HepG2 (cell line): ENCODE measurements at regions not wholly inside any gene's neighbourhood (a gene's known extent, or its start where the extent isn't known, plus 50 kb on each side); places are given as distances from the start of the nearest gene placed in this dataset.

ENCODE experiments used
- ATAC-seq: fragments of 200-7000 bp; cut with Tn5 transposase; 3 replicates; pipeline ENCODE4 v1.9.1; 2020; ENCODE audit warnings: mild to moderate bottlenecking, moderate library complexity
- BruUV-seq: library from RNA; stranded (reverse); fragments of 400-500 nt; replicated peaks from 2 replicates; lab custom pipeline; 2021; lab: Mats Ljungman, UMichigan
- CTCF ChIA-PET: fragments of 300-600 bp; formaldehyde crosslinking; extraction: SDS; loops from one replicate; lab custom pipeline; 2021; ENCODE audit warnings: low total read pairs, inconsistent platforms, low intra/inter-chr PET ratio; lab: Yijun Ruan, JAX
- POLR2A ChIA-PET: fragments of 350-600 bp; sonication (Branson Sonifier 250); formaldehyde crosslinking; loops from one replicate; lab custom pipeline; 2020; ENCODE audit warnings: antibody characterized with exemption, inconsistent platforms; lab: Yijun Ruan, JAX
- DNase-seq: peaks from one replicate; pipeline ENCODE4 v3.0.0-alpha.2; 2015; ENCODE audit warnings: low spot score
- FAIRE-seq: peaks from 3 replicates; lab custom pipeline; 2011; peaks lifted over from hg19 to GRCh38; lab: Jason Lieb, UNC
- H2AFZ ChIP-seq: one replicate; pipeline ENCODE4 v1.6.1; 2011; ENCODE audit warnings: low read length, inconsistent platforms
- H3K27ac ChIP-seq: fragments of 300-600 bp; 3 replicates; pipeline ENCODE4 v1.8.0; 2011; ENCODE audit warnings: mixed run types, mild to moderate bottlenecking, mixed read lengths, low read length, inconsistent platforms; ENCODE audit not compliant: insufficient read depth; ENCODE audit errors: extremely low read length
- H3K27me3 ChIP-seq, 2 experiments: fragments of 200-600 bp in 1 of 2; 2 replicates in 1 of 2; 3 replicates in 1 of 2; pipeline versions ENCODE4 v1.6.0 to v1.8.0; 2011; ENCODE audit warnings: low read length in 2 of 2, mild to moderate bottlenecking in 2 of 2, moderate library complexity in 2 of 2, inconsistent platforms in 1 of 2; ENCODE audit not compliant: insufficient read depth in 2 of 2, control insufficient read depth in 1 of 2
- H3K36me3 ChIP-seq, 2 experiments: fragments of 200-600 bp in 1 of 2; replicated peaks in 1 of 2; 2 replicates in 1 of 2; 3 replicates in 1 of 2; pipeline versions ENCODE4 v1.5.1 to v1.8.0; 2011; ENCODE audit warnings: low read length in 2 of 2, inconsistent platforms in 1 of 2; ENCODE audit not compliant: insufficient read depth in 2 of 2, control insufficient read depth in 1 of 2
- H3K4me1 ChIP-seq: 2 replicates; pipeline ENCODE4 v1.5.1; 2012; ENCODE audit warnings: low read length, inconsistent platforms; ENCODE audit not compliant: insufficient read depth
- H3K4me2 ChIP-seq: 2 replicates; pipeline ENCODE4 v1.6.0; 2011; ENCODE audit warnings: low read depth, low read length, inconsistent platforms
- H3K4me3 ChIP-seq, 3 experiments: fragments of 200-600 bp in 1 of 3; sonication (generic), shearing (Covaris generic) in 1 of 3; replicated peaks in 1 of 3; 2 replicates each; pipeline ENCODE4 v1.5.1; 2011 to 2016; ENCODE audit warnings: low read length in 3 of 3, inconsistent platforms in 2 of 3, low read depth in 2 of 3, mild to moderate bottlenecking in 2 of 3, control low read depth in 1 of 3, mixed read lengths in 1 of 3; ENCODE audit not compliant: insufficient read depth in 1 of 3
- H3K79me2 ChIP-seq: one replicate; pipeline ENCODE4 v1.6.1; 2011; ENCODE audit warnings: low read length, inconsistent platforms; ENCODE audit not compliant: insufficient read depth
- H3K9ac ChIP-seq: 2 replicates; pipeline ENCODE4 v1.6.0; 2011; ENCODE audit warnings: mild to moderate bottlenecking, low read depth, low read length, inconsistent platforms; ENCODE audit not compliant: insufficient read depth
- H3K9me3 ChIP-seq: 2 replicates; pipeline ENCODE4 v1.5.1; 2012; ENCODE audit warnings: mild to moderate bottlenecking, low read length
- H4K20me1 ChIP-seq: 2 replicates; pipeline ENCODE4 v1.6.0; 2011; ENCODE audit warnings: inconsistent platforms, mild to moderate bottlenecking, low read length, moderate library complexity; ENCODE audit not compliant: insufficient read depth
- ATF1 ChIP-seq: IDR thresholded peaks from 2 replicates; pipeline ENCODE4 v1.6.1; 2016; ENCODE audit warnings: mild to moderate bottlenecking, control low read depth
- CREB1 ChIP-seq, 2 experiments: fragments of 450-650 bp in 1 of 2; IDR thresholded peaks; 2 replicates each; pipeline ENCODE4 v1.6.1; 2016 to 2017; ENCODE audit warnings: control low read depth in 1 of 2, mild to moderate bottlenecking in 1 of 2, missing compliant biosample characterization in 1 of 2, missing genetic modification characterization in 1 of 2
- ETV6 ChIP-seq: sonication (generic); formaldehyde crosslinking; conservative IDR thresholded peaks from 2 replicates; pipeline ENCODE4 v1.4.0; 2020; ENCODE audit warnings: missing genetic modification reagents
- HDAC2 ChIP-seq: sonication (generic); formaldehyde crosslinking; IDR thresholded peaks from 2 replicates; pipeline ENCODE4 v1.4.0; 2020; ENCODE audit warnings: missing genetic modification reagents
- JDP2 ChIP-seq: sonication (generic); formaldehyde crosslinking; IDR thresholded peaks from 2 replicates; pipeline ENCODE4 v1.8.1; 2022; ENCODE audit warnings: missing genetic modification reagents, borderline replicate concordance
- JUNB ChIP-seq: sonication (generic); formaldehyde crosslinking; IDR thresholded peaks from 2 replicates; pipeline ENCODE4 v1.8.0; 2022; ENCODE audit warnings: missing genetic modification reagents, mild to moderate bottlenecking, borderline replicate concordance
- KDM1A ChIP-seq: IDR thresholded peaks from 2 replicates; pipeline ENCODE4 v1.6.1; 2016; ENCODE audit warnings: missing compliant biosample characterization
- MED13 ChIP-seq: sonication (generic); formaldehyde crosslinking; IDR thresholded peaks from 2 replicates; pipeline ENCODE4 v1.5.0; 2020; ENCODE audit warnings: missing genetic modification reagents
- MTA3 ChIP-seq: sonication (generic); formaldehyde crosslinking; IDR thresholded peaks from 2 replicates; pipeline ENCODE4 v1.4.0; 2020; ENCODE audit warnings: missing genetic modification reagents
- NFE2L2 ChIP-seq: fragments of 150-350 bp; IDR thresholded peaks from 2 replicates; pipeline ENCODE4 v1.6.1; 2014; ENCODE audit warnings: low read length
- SRSF4 ChIP-seq: fragments of 200-400 bp; formaldehyde crosslinking; IDR thresholded peaks from one replicate; pipeline ENCODE4 v1.6.1; 2018; ENCODE audit warnings: mild to moderate bottlenecking, low read depth, low read length, moderate library complexity; ENCODE audit not compliant: poor library complexity, severe bottlenecking
- TBX3 ChIP-seq: fragments of 450-650 bp; IDR thresholded peaks from 2 replicates; pipeline ENCODE4 v1.6.1; 2017; ENCODE audit warnings: antibody characterized with exemption, mild to moderate bottlenecking, inconsistent platforms, borderline replicate concordance
- TOE1 ChIP-seq: sonication (generic); formaldehyde crosslinking; IDR thresholded peaks from 2 replicates; pipeline ENCODE4 v1.4.0; 2020; ENCODE audit warnings: mild to moderate bottlenecking, missing genetic modification reagents
- TOPORS ChIP-seq: sonication (generic); formaldehyde crosslinking; IDR thresholded peaks from 2 replicates; pipeline ENCODE4 v1.8.0; 2023; ENCODE audit warnings: mild to moderate bottlenecking, missing genetic modification reagents
- ZIK1 ChIP-seq: sonication (generic); formaldehyde crosslinking; IDR thresholded peaks from 2 replicates; pipeline ENCODE4 v1.5.0; 2020; ENCODE audit warnings: mild to moderate bottlenecking, low read depth, missing genetic modification reagents, borderline replicate concordance
- ZNF557 ChIP-seq: sonication (generic); formaldehyde crosslinking; IDR thresholded peaks from 2 replicates; pipeline ENCODE4 v1.4.0; 2020; ENCODE audit warnings: missing genetic modification reagents
- ZNF619 ChIP-seq: sonication (generic); formaldehyde crosslinking; IDR thresholded peaks from 2 replicates; pipeline ENCODE4 v1.4.0; 2020; ENCODE audit warnings: mild to moderate bottlenecking, missing genetic modification reagents
- ZNF75D ChIP-seq: sonication (generic); formaldehyde crosslinking; IDR thresholded peaks from 2 replicates; pipeline ENCODE4 v1.8.1; 2023; ENCODE audit warnings: missing genetic modification reagents, mild to moderate bottlenecking, borderline replicate concordance
- WGBS: methylation state at CpG from one replicate; pipeline ENCODE4 v1.1.6; 2017; ENCODE audit warnings: low lambda C conversion rate; 5-methylcytosine and 5-hydroxymethylcytosine counted together
- in situ Hi-C: cut with HindIII; loops from 2 replicates; pipeline ENCODE4 v1.10.0; 2017; ENCODE audit warnings: low pct_unique_long_range_greater_than_20kb; ENCODE audit not compliant: extremely low pct_ligation_motif_present
- intact Hi-C: fragments of 100-400 bp; cut with micrococcal nuclease; formaldehyde crosslinking; loops from one replicate; pipeline ENCODE4 v1.10.0; 2022; ENCODE audit not compliant: unreplicated experiment
- TF ChIP-seq, protein P1 (sequence below): sonication (generic); formaldehyde crosslinking; IDR thresholded peaks from 2 replicates; pipeline ENCODE4 v1.5.1; 2020; ENCODE audit warnings: mild to moderate bottlenecking, missing genetic modification reagents, borderline replicate concordance
- TF ChIP-seq, protein P2 (sequence below): sonication (generic); formaldehyde crosslinking; IDR thresholded peaks from 2 replicates; pipeline ENCODE4 v1.5.0; 2020; ENCODE audit warnings: missing genetic modification reagents

DNA sequence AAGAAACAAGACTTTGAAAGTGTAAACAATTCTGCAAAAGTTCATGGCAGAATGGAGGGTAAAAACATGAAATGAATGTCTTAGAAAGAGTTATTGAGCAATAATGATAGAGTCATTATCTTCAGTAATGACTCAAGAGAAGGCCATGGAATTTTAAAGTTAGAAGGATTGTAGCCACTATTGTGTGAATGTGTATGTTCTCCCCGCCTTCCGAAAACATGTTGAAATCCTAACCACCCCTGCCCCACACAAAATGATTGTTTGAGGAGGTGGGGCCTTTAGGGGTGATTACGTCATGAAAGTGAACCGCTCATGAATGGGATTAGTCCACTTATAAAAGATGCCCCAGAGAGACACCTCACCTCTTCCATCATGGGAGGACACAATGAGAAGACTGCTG, 93.8 kb upstream of the CCDC190 start (continued):
- TF ChIP-seq TBX3 (no peak), NFE2L2 (no peak), CREB1 (IDR thresholded peaks at IDR 0.05) (peak; percentile 64), CREB1 (CRISPR knock-in tag; IDR thresholded peaks at IDR 0.05) (no peak), ZNF75D (CRISPR knock-in tag) (no peak), HDAC2 (CRISPR knock-in tag) (no peak), TOE1 (CRISPR knock-in tag) (no peak)

DNA sequence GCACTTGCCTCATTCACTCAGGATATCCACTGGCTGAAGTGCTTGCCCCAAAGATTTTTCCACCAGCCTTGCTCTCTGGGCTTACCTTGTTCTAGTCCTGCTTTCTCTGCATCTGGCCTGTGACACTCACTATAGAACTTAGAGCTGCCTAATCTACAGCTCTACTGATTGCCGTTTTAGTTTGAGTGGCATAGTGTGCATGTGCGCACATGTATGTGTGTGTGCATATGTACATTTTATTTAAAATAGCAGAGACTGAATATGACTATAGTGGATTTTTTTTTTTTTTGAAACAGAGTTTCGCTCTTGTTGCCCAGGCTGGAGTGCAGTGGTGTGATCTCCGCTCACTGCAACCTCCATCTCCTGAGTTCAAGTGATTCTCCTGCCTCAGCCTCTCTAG, 92.0 kb upstream of the CCDC190 start:
- Histone ChIP-seq H3K27me3 (no peaks in the 10 kb centered on the region; a peak in 1 of 5 replicates), H3K27ac (no peak overlapping the region), H4K20me1 (no peaks in the 10 kb centered on the region), H3K79me2 (no peaks in the 10 kb centered on the region), H3K9ac (no peak overlapping the region), H3K36me3 (no peaks in the 10 kb centered on the region), H3K9me3 (no peaks in the 10 kb centered on the region), H2AFZ (no peak overlapping the region), H3K4me1 (no peaks in the 10 kb centered on the region), H3K4me3 (no peak overlapping the region), H3K4me2 (no peak overlapping the region)
- no peak for ATAC-seq
- BruUV-seq = no TSS peak
- ChIA-PET CTCF (no interaction called here), POLR2A (no interaction called here)
- in situ Hi-C loops (no loop called here), intact Hi-C loops (no loop called here)
- WGBS = 50% methylated on average over 4 of the region's 4 CpGs
- FAIRE-seq = no peak
- DNase-seq = no peak
- TF ChIP-seq JDP2 (CRISPR knock-in tag) = no peak
- no peak for TF ChIP-seq ZNF619
- TF ChIP-seq ZNF557 (CRISPR knock-in tag) = no peak
- TF ChIP-seq ETV6 (CRISPR knock-in tag) = no peak
- TF ChIP-seq KDM1A (CRISPR knock-in tag) = no peak
- no peak for TF ChIP-seq ZIK1 (CRISPR knock-in tag)
- TF ChIP-seq, protein P1, sequence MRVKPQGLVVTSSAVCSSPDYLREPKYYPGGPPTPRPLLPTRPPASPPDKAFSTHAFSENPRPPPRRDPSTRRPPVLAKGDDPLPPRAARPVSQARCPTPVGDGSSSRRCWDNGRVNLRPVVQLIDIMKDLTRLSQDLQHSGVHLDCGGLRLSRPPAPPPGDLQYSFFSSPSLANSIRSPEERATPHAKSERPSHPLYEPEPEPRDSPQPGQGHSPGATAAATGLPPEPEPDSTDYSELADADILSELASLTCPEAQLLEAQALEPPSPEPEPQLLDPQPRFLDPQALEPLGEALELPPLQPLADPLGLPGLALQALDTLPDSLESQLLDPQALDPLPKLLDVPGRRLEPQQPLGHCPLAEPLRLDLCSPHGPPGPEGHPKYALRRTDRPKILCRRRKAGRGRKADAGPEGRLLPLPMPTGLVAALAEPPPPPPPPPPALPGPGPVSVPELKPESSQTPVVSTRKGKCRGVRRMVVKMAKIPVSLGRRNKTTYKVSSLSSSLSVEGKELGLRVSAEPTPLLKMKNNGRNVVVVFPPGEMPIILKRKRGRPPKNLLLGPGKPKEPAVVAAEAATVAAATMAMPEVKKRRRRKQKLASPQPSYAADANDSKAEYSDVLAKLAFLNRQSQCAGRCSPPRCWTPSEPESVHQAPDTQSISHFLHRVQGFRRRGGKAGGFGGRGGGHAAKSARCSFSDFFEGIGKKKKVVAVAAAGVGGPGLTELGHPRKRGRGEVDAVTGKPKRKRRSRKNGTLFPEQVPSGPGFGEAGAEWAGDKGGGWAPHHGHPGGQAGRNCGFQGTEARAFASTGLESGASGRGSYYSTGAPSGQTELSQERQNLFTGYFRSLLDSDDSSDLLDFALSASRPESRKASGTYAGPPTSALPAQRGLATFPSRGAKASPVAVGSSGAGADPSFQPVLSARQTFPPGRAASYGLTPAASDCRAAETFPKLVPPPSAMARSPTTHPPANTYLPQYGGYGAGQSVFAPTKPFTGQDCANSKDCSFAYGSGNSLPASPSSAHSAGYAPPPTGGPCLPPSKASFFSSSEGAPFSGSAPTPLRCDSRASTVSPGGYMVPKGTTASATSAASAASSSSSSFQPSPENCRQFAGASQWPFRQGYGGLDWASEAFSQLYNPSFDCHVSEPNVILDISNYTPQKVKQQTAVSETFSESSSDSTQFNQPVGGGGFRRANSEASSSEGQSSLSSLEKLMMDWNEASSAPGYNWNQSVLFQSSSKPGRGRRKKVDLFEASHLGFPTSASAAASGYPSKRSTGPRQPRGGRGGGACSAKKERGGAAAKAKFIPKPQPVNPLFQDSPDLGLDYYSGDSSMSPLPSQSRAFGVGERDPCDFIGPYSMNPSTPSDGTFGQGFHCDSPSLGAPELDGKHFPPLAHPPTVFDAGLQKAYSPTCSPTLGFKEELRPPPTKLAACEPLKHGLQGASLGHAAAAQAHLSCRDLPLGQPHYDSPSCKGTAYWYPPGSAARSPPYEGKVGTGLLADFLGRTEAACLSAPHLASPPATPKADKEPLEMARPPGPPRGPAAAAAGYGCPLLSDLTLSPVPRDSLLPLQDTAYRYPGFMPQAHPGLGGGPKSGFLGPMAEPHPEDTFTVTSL (CRISPR knock-in tag) = no peak
- no peak for TF ChIP-seq JUNB
- TF ChIP-seq MTA3 (CRISPR knock-in tag) = no peak
- TF ChIP-seq MED13 (CRISPR knock-in tag) = no peak
- TF ChIP-seq SRSF4 = no peak
- no peak for TF ChIP-seq ATF1
- TF ChIP-seq, protein P2, sequence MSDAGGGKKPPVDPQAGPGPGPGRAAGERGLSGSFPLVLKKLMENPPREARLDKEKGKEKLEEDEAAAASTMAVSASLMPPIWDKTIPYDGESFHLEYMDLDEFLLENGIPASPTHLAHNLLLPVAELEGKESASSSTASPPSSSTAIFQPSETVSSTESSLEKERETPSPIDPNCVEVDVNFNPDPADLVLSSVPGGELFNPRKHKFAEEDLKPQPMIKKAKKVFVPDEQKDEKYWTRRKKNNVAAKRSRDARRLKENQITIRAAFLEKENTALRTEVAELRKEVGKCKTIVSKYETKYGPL = no peak
- no peak for TF ChIP-seq TOPORS (CRISPR knock-in tag)
